Right cardiac atrium (tissue), 5 donors: ENCODE measurements at regions not wholly inside any gene's neighbourhood (a gene's known extent, or its start where the extent isn't known, plus 50 kb on each side); places are given as distances from the start of the nearest gene placed in this dataset.
"Not testable (repeated sequence)": the region's sequence is repeated elsewhere in the genome, so short reads cannot be mapped to it uniquely, and the experiment has no call there.

Experiments used
- ATAC-seq, 2 donors: fragments of 200-7000 bp; cut with Tn5 transposase; one replicate each; pipeline versions ENCODE4 v1.8.0 to v1.9.1; 2020; ENCODE audit warnings: moderate library complexity in 2 of 2, mild to moderate bottlenecking in 1 of 2
- DNase-seq, 3 donors: peaks; one replicate each; pipeline ENCODE4 v3.0.0-alpha.2; 2020
- H3K27ac ChIP-seq: one replicate; pipeline ENCODE4 v1.5.1; 2013; ENCODE audit warnings: mild to moderate bottlenecking, low read length, control low read depth, moderate library complexity
- H3K27me3 ChIP-seq: one replicate; pipeline ENCODE4 v1.6.1; 2013; ENCODE audit not compliant: control insufficient read depth, insufficient read depth
- H3K4me1 ChIP-seq: one replicate; pipeline ENCODE4 v1.6.1; 2013; ENCODE audit warnings: low read length; ENCODE audit not compliant: control insufficient read depth, insufficient read depth
- H3K4me3 ChIP-seq: one replicate; pipeline ENCODE4 v1.5.1; 2013; ENCODE audit warnings: low read length, control low read depth
- H3K9me3 ChIP-seq: one replicate; pipeline ENCODE4 v1.6.1; 2013; ENCODE audit warnings: low read length; ENCODE audit not compliant: control insufficient read depth
- WGBS: extraction: QIAGEN DNeasy Blood & Tissue Kit; methylation state at CpG from one replicate; pipeline ENCODE4 v1.1.7; 2013; 5-methylcytosine and 5-hydroxymethylcytosine counted together
- intact Hi-C, 4 donors: fragments of 100-400 bp; cut with DNase I; formaldehyde crosslinking; loops; one replicate each; pipeline versions ENCODE4 v1.11.0 to v1.14.0; 2022 to 2023
- donor health status: healthy with polysubstance abuse.
- donor health status: DM: no; HTN: yes; CAD: no.
- donor health status: DM: no; HTN: no; CAD: no.
- donor health status: DM: no; HTN: yes; CAD: no; lungs with severe emphysema.
- donor health status: DM: yes; HTN: yes; CAD: no.

- no peaks in the 10 kb centered on the region for H3K27me3 ChIP-seq
- no peaks in the 10 kb centered on the region for H3K9me3 ChIP-seq
- no peak overlapping the region for H3K27ac ChIP-seq
- ATAC-seq (no peak), DNase-seq (no peak)
- intact Hi-C loops: no loop called here
- H3K4me3 ChIP-seq: no peak overlapping the region
- H3K4me1 ChIP-seq: no peaks in the 10 kb centered on the region
Observed at GRCh38 chr11:106306942-106307341, 229.5 kb downstream of the AASDHPPT start.

DNA sequence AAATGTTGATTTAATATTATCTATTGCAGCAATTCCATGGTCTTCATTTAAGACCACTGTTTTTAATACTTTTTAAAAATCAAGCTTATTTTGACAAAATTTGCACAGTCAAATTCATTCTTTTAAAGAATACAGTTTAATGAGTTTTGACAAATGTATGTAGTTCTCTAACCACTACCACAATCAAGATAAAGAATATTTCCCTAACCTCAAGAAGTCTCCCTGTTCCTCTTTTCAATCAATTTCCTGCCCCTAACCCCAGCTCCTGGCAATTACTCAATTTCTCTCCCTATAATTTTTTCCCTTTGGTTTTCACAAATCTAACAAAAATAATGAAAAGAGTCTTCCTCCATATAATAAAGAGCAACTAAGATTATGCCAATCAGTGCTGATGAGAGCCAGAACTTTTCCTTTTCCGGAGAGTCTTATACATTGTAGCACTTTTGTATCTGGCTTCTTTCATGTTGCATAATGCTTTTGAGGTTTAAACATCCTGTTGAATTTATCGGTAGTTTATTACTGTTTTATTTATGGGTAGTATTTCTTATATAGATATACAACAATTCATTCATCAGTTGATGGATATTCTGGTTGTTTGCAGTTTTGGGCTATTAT, 231.7 kb downstream of the AASDHPPT start:
- intact Hi-C loops: no loop called here
- Histone ChIP-seq H3K4me3 (no peak overlapping the region), H3K9me3 (no peaks in the 10 kb centered on the region), H3K4me1 (no peaks in the 10 kb centered on the region), H3K27ac (no peak overlapping the region), H3K27me3 (no peaks in the 10 kb centered on the region)
- DNase-seq (no peak), ATAC-seq (no peak)
- WGBS: 76% methylated on average over 2 of the region's 2 CpGs

GRCh38 chr11:106311531-106312230, 234.2 kb downstream of the AASDHPPT start:
- Histone ChIP-seq H3K4me3 (no peak overlapping the region), H3K9me3 (no peaks in the 10 kb centered on the region), H3K4me1 (no peaks in the 10 kb centered on the region), H3K27me3 (no peaks in the 10 kb centered on the region), H3K27ac (no peak overlapping the region)
- intact Hi-C loops: no loop called here
- no peak for ATAC-seq
- DNase-seq: no peak
- 92% methylated on average over 3 of the region's 3 CpGs for WGBS

DNA sequence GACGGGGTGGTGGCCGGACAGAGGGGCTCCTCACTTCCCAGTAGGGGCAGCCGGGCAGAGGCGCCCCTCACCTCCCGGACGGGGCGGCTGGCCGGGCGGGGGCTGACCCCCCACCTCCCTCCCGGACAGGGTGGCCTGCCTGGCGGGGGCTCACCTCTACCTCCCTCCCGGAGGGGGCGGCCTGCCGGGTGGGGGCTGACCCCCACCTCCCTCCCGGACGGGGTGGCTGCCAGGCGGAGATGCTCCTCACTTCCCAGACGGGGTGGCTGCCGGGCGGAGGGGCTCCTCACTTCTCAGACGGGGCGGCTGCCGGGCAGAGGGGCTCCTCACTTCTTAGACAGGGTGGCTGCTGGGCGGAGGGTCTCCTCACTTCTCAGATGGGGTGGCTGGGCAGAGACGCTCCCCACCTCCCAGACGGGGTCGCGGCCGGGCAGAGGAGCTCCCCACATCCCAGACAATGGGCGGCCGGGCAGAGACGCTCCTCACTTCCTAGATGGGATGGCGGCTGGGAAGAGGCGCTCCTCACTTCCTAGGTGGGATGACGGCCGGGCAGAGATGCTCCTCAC, 239.8 kb downstream of the AASDHPPT start:
- H3K27ac ChIP-seq, H3K4me1 ChIP-seq, H3K9me3 ChIP-seq, H3K27me3 ChIP-seq, intact Hi-C loops, ATAC-seq, H3K4me3 ChIP-seq: not testable (repeated sequence)
- 95% methylated on average over 36 of the region's 36 CpGs for WGBS
- DNase-seq: peak in 1 of 3 donors; percentile 62

DNA sequence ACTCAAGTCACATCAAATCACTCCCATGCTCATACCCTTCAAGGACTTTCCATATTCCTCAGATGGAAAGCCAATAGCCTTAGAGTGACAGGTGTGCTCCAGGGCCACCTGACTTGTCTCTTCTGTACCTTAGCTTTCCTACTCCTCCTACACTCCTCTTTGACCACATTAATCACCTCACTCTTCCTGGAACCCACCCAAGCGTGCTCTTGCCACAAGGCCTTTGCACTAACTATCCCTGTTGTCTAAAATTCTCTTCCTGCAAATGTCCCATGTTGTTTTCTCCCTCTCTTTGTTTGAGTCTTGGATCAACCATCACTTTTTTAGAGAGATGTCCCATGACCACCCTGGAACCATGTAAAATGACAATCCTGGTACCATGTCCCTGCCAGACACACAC, 244.1 kb downstream of the AASDHPPT start:
- DNase-seq (no peak), ATAC-seq (no peak)
- no peak overlapping the region for H3K4me3 ChIP-seq
- 81% methylated on average over 1 of the region's 1 CpG for WGBS
- no peaks in the 10 kb centered on the region for H3K4me1 ChIP-seq
- H3K27ac ChIP-seq: no peak overlapping the region
- H3K9me3 ChIP-seq: no peaks in the 10 kb centered on the region
- intact Hi-C loops: no loop called here
- H3K27me3 ChIP-seq: no peaks in the 10 kb centered on the region

DNA sequence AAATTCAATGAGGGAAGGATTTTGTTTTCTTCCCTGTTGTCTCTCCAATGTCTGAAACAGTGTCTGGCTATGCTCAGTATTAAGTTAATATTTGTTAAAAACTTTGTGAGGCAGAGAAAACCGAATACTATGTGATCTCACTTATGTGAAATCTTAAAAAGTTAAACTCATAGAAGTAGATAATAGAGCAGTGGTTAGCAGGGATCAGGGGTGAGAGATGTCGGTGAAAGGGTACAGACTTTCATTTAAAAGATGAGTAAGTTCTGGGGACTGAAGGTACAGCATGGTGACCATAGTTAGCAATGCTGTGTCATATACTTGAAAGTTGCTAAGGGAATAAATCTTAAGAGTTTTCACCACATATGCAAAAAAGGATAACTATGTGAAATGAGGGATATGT, 244.6 kb downstream of the AASDHPPT start:
- Histone ChIP-seq H3K9me3 (no peaks in the 10 kb centered on the region), H3K4me1 (no peaks in the 10 kb centered on the region), H3K4me3 (no peak overlapping the region), H3K27me3 (no peaks in the 10 kb centered on the region), H3K27ac (no peak overlapping the region)
- no peak for DNase-seq
- 81% methylated on average over 2 of the region's 2 CpGs for WGBS
- intact Hi-C loops: no loop called here
- ATAC-seq: no peak

- no peak for DNase-seq
- Histone ChIP-seq H3K4me3 (no peak overlapping the region), H3K27ac (no peak overlapping the region), H3K4me1 (no peaks in the 10 kb centered on the region), H3K27me3 (no peaks in the 10 kb centered on the region), H3K9me3 (no peaks in the 10 kb centered on the region)
- intact Hi-C loops: no loop called here
- 70% methylated on average over 3 of the region's 3 CpGs for WGBS
- no peak for ATAC-seq
Observed at GRCh38 chr11:106326087-106326486, 248.6 kb downstream of the AASDHPPT start.

- Histone ChIP-seq H3K27ac (no peak overlapping the region), H3K27me3 (no peaks in the 10 kb centered on the region), H3K4me1 (no peaks in the 10 kb centered on the region), H3K9me3 (no peaks in the 10 kb centered on the region), H3K4me3 (no peak overlapping the region)
- ATAC-seq (no peak), DNase-seq (no peak)
- 85% methylated on average over 3 of the region's 3 CpGs for WGBS
- intact Hi-C loops: no loop called here
Observed at GRCh38 chr11:106327134-106327533, 249.7 kb downstream of the AASDHPPT start.

GRCh38 chr11:106327637-106328036, 250.2 kb downstream of the AASDHPPT start:
- no peaks in the 10 kb centered on the region for H3K27me3 ChIP-seq
- intact Hi-C loops: no loop called here
- no peak overlapping the region for H3K27ac ChIP-seq
- no peaks in the 10 kb centered on the region for H3K4me1 ChIP-seq
- DNase-seq (no peak), ATAC-seq (no peak)
- H3K9me3 ChIP-seq: no peaks in the 10 kb centered on the region
- H3K4me3 ChIP-seq: no peak overlapping the region

- Histone ChIP-seq H3K4me1 (no peaks in the 10 kb centered on the region), H3K27ac (no peak overlapping the region), H3K9me3 (no peaks in the 10 kb centered on the region), H3K4me3 (no peak overlapping the region), H3K27me3 (no peaks in the 10 kb centered on the region)
- no peak for ATAC-seq
- intact Hi-C loops: no loop called here
- 91% methylated on average over 1 of the region's 1 CpG for WGBS
- DNase-seq: no peak
Observed at GRCh38 chr11:106329273-106330018, 252.0 kb downstream of the AASDHPPT start.

GRCh38 chr11:106331176-106331575, 253.7 kb downstream of the AASDHPPT start:
- no peak overlapping the region for H3K27ac ChIP-seq
- DNase-seq (no peak), ATAC-seq (no peak)
- intact Hi-C loops: no loop called here
- no peaks in the 10 kb centered on the region for H3K27me3 ChIP-seq
- WGBS: 90% methylated on average over 3 of the region's 3 CpGs
- no peaks in the 10 kb centered on the region for H3K9me3 ChIP-seq
- no peak overlapping the region for H3K4me3 ChIP-seq
- no peaks in the 10 kb centered on the region for H3K4me1 ChIP-seq
